Ascending aorta (tissue), 2 donors: ENCODE measurements at regions not wholly inside any gene's neighbourhood (a gene's known extent, or its start where the extent isn't known, plus 50 kb on each side); places are given as distances from the start of the nearest gene placed in this dataset.

Experiments used
- DNase-seq, 2 donors: peaks; one replicate each; pipeline ENCODE4 v3.0.0-alpha.2; 2019; ENCODE audit warnings: low spot score in 2 of 2
- H3K27ac ChIP-seq, 2 donors: fragments of 200-600 bp; sonication (generic); one replicate each; pipeline ENCODE4 v1.5.1; 2016 to 2017; ENCODE audit warnings: mild to moderate bottlenecking in 1 of 2
- H3K27me3 ChIP-seq: fragments of 200-600 bp; sonication (generic); one replicate; pipeline ENCODE4 v1.5.1; 2017
- H3K36me3 ChIP-seq, 2 donors: fragments of 200-600 bp; sonication (generic); one replicate each; pipeline ENCODE4 v1.5.1; 2016
- H3K4me1 ChIP-seq, 2 donors: fragments of 200-600 bp; sonication (generic); one replicate each; pipeline ENCODE4 v1.5.1; 2016 to 2017; ENCODE audit warnings: mild to moderate bottlenecking in 1 of 2
- H3K4me3 ChIP-seq, 2 donors: fragments of 200-600 bp; sonication (generic); one replicate each; pipeline ENCODE4 v1.5.1; 2016 to 2017; ENCODE audit warnings: mild to moderate bottlenecking in 1 of 2
- H3K9me3 ChIP-seq, 2 donors: fragments of 200-600 bp; sonication (generic); one replicate each; pipeline ENCODE4 v1.5.1; 2016
- intact Hi-C: fragments of 100-400 bp; cut with DNase I; formaldehyde crosslinking; loops from one replicate; pipeline ENCODE4 v1.15.1; 2023
- TF ChIP-seq, protein P1 (sequence below), 3 experiments: fragments of 200-600 bp in 2 of 3; fragments of 450-650 bp in 1 of 3; sonication (generic) in 2 of 3; IDR thresholded peaks; one replicate each; pipeline ENCODE4 v1.5.1; 2016 to 2019; ENCODE audit warnings: antibody characterized with exemption in 3 of 3, mild to moderate bottlenecking in 1 of 3, moderate library complexity in 1 of 3

DNA sequence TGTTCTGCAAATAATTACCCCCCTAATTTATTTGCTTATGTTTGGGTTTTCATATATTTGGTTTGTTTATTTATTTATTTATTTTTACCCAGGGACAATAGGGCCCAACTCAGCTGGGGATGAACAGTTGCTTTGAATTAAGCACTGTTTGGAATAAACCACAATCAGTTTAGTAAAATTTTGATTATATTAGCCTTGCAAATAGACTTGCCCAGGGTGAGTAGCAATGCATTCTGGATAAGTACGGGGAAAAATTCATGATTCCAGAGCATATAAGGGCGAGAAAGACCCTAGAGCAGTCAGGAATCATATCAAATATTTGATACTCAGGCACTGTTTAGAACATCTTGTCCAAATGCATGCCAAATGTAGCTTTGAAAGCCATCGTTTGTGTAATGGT is 242.7 kb downstream of the OMA1 start:
- H3K9me3 ChIP-seq = no peaks in the 10 kb centered on the region
- H3K4me3 ChIP-seq = no peak overlapping the region
- intact Hi-C loops = no loop called here
- H3K4me1 ChIP-seq = no peaks in the 10 kb centered on the region
- H3K36me3 ChIP-seq = no peaks in the 10 kb centered on the region
- H3K27ac ChIP-seq = no peak overlapping the region
- H3K27me3 ChIP-seq = no peaks in the 10 kb centered on the region
- TF ChIP-seq, protein P1, sequence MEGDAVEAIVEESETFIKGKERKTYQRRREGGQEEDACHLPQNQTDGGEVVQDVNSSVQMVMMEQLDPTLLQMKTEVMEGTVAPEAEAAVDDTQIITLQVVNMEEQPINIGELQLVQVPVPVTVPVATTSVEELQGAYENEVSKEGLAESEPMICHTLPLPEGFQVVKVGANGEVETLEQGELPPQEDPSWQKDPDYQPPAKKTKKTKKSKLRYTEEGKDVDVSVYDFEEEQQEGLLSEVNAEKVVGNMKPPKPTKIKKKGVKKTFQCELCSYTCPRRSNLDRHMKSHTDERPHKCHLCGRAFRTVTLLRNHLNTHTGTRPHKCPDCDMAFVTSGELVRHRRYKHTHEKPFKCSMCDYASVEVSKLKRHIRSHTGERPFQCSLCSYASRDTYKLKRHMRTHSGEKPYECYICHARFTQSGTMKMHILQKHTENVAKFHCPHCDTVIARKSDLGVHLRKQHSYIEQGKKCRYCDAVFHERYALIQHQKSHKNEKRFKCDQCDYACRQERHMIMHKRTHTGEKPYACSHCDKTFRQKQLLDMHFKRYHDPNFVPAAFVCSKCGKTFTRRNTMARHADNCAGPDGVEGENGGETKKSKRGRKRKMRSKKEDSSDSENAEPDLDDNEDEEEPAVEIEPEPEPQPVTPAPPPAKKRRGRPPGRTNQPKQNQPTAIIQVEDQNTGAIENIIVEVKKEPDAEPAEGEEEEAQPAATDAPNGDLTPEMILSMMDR (IDR thresholded peaks at IDR 0.05) = no peak
- no peak for DNase-seq

DNA sequence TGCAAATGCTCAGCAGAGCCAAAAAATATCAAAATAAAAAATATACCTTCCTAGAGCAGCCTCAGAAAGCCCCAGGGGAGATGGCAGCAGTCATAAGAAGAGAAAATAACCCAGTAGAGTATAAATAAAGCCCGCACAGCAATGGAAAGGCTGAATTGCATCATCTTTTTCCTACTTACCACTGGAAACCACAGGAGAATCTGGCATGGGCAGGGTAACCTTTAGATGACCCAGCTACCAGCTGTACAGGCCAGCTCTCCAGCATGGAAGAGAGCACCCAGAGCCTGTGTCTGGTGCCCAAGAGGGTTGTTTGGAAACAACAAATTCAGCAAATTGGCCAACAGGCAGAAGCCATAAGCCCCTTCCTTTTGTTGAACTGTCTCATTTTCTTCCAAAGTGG is 253.1 kb downstream of the OMA1 start:
- no peaks in the 10 kb centered on the region for H3K36me3 ChIP-seq
- no peak for DNase-seq
- no peak overlapping the region for H3K27ac ChIP-seq
- no peaks in the 10 kb centered on the region for H3K9me3 ChIP-seq
- intact Hi-C loops = no loop called here
- TF ChIP-seq, protein P1 (IDR thresholded peaks at IDR 0.05) = no peak
- H3K4me1 ChIP-seq = no peaks in the 10 kb centered on the region
- no peak overlapping the region for H3K4me3 ChIP-seq
- H3K27me3 ChIP-seq = no peaks in the 10 kb centered on the region

DNA sequence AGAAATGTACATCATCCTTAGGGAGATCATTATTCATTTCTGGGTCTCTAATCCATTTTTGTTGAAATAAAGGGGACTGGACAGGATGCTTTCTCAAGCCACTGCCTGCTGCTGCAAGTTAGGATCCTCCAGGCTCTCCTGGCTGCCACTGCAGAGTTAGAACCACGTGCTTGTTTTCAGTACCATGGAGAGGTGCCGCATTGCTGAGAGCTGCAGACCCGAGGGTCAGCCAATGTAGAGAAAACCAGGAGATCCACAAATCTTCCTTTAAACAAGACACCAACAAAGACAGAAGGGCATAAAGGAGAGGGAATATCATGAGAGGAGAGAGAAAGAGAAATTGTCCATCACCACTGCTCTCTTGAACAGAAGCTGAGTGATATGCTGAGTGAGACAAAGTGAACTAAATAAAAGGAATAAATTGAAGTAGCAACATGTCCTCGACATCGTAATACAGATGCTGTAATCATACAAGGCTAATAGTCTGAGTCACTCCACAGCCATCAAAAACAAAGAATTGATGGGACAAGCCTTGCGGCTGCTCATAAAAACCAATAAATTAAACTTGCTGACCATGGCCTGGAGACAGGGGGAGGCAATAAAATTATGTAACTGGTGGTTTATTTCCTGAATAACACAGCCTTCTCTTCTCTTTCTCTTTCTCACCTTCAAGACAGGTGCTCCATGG is 255.7 kb downstream of the OMA1 start:
- TF ChIP-seq, protein P1 (IDR thresholded peaks at IDR 0.05) = no peak
- no peaks in the 10 kb centered on the region for H3K9me3 ChIP-seq
- H3K27me3 ChIP-seq = no peaks in the 10 kb centered on the region
- no peaks in the 10 kb centered on the region for H3K4me1 ChIP-seq
- H3K27ac ChIP-seq = no peak overlapping the region
- no peak for DNase-seq
- no peaks in the 10 kb centered on the region for H3K36me3 ChIP-seq
- no peak overlapping the region for H3K4me3 ChIP-seq
- intact Hi-C loops = no loop called here

DNA sequence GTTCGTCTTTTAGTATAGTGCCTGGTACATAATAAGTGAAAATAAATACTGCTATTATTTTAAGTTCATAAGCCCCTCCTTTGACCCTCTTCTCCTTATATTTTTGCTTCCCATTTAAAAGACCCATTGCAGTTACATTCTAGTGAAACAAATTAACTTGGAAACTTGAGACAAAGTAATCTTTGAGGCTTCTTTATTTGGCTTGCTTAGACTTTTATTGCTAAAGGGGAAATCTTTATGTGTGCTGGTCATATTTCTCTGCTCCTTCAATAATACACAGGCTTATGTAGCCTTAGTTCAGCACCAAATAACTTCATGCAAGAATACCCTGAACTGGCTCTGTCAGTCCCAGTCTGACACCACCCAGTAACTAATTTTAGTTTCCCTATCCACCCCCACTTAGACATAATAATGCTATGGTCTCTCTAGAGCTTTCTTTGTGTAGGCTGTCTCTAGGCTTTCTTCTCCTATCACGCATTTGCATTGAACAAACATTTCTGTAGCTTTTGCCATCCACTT is 257.8 kb downstream of the OMA1 start:
- H3K27me3 ChIP-seq = no peaks in the 10 kb centered on the region
- peaks cover 0 to 4% of the 10 kb centered on the region in 2 donors for H3K9me3 ChIP-seq
- H3K4me3 ChIP-seq = no peak overlapping the region
- no peaks in the 10 kb centered on the region for H3K36me3 ChIP-seq
- intact Hi-C loops = no loop called here
- H3K27ac ChIP-seq = no peak overlapping the region
- H3K4me1 ChIP-seq = no peaks in the 10 kb centered on the region
- TF ChIP-seq, protein P1 (IDR thresholded peaks at IDR 0.05) = no peak
- DNase-seq = no peak

DNA sequence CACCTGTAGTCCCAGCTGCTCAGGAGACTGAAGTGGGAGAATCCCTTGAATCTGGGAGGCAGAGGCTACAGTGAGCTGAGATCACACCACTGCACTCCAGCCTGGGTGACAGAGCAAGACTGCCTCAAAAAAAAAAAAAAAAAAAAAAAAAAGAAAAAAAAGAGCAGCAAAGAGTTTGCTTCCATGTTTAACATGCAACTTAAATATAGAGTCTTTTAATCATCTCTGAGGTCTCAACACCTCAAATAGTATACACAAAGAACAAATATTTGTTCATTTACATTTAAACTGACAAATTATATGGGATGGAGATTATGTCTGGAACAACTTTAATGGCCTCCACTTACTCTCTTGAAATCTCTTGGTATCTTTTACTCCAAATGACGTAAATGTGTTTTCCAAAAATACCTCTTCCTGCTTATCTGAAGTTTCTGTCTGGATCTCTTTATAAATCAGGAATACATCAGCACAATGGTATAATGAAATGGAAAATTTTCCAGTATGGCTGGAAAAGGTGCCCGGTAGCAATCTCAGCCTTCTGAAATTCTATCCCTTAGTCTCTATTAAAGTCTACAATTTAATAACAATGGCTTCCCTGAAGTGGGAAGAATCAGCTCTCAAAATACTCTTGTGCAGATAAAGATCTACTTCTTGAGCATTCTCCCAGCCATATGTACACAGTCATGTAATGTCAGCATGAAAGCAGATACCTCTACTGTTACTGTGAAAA is 258.5 kb downstream of the OMA1 start:
- intact Hi-C loops = no loop called here
- Histone ChIP-seq H3K27ac (no peak overlapping the region), H3K27me3 (no peaks in the 10 kb centered on the region), H3K36me3 (no peaks in the 10 kb centered on the region), H3K4me3 (no peak overlapping the region), H3K9me3 (peaks cover 0 to 4% of the 10 kb centered on the region in 2 donors), H3K4me1 (no peaks in the 10 kb centered on the region)
- TF ChIP-seq, protein P1 (IDR thresholded peaks at IDR 0.05) = no peak
- no peak for DNase-seq
